GM04503 (cell line): ENCODE measurements at regions not wholly inside any gene's neighbourhood (a gene's known extent, or its start where the extent isn't known, plus 50 kb on each side); places are given as distances from the start of the nearest gene placed in this dataset.

Experiments
- DNase-seq: peaks from one replicate; pipeline ENCODE4 v3.0.0-alpha.2; 2012; ENCODE audit warnings: low read depth

- DNase-seq, result no peak
Measured at GRCh38 chr22:22744412-22745224, 100.2 kb downstream of the GGTLC2 start.

- DNase-seq, result no peak
Measured at GRCh38 chr22:22745225-22746060, 101.0 kb downstream of the GGTLC2 start.

- DNase-seq, result no peak
Measured at GRCh38 chr22:22746061-22746962, 101.9 kb downstream of the GGTLC2 start.

GRCh38 chr22:22746963-22747933, 102.8 kb downstream of the GGTLC2 start:
- no peak for DNase-seq

- peak; percentile 7 for DNase-seq
Measured at GRCh38 chr22:22748297-22748743, 103.9 kb downstream of the GGTLC2 start.

GRCh38 chr22:22748756-22749155, 104.3 kb downstream of the GGTLC2 start:
- no peak for DNase-seq

GRCh38 chr22:22749167-22749758, 104.8 kb downstream of the GGTLC2 start:
- no peak for DNase-seq

GRCh38 chr22:22750335-22751042, 106.1 kb downstream of the GGTLC2 start:
- DNase-seq, result no peak

- DNase-seq, result no peak
Measured at GRCh38 chr22:22751043-22751603, 106.7 kb downstream of the GGTLC2 start.

- no peak for DNase-seq
Measured at GRCh38 chr22:22752199-22752555, 107.8 kb downstream of the GGTLC2 start.

GRCh38 chr22:22752556-22753477, 108.4 kb downstream of the GGTLC2 start:
- peak; percentile 5 for DNase-seq

- DNase-seq, result no peak
Measured at GRCh38 chr22:22753526-22754267, 109.3 kb downstream of the GGTLC2 start.

- DNase-seq, result no peak
Measured at GRCh38 chr22:22754268-22754657, 109.8 kb downstream of the GGTLC2 start.

- no peak for DNase-seq
Measured at GRCh38 chr22:22754961-22755777, 110.8 kb downstream of the GGTLC2 start.

- DNase-seq, result no peak
Measured at GRCh38 chr22:22755778-22756100, 111.3 kb downstream of the GGTLC2 start.

- no peak for DNase-seq
Measured at GRCh38 chr22:22756109-22756508, 111.7 kb downstream of the GGTLC2 start.
